ENCODE measurements at regions not wholly inside any gene's neighbourhood (a gene's known extent, or its start where the extent isn't known, plus 50 kb on each side); places are given as distances from the start of the nearest gene placed in this dataset.

- TF ChIP-seq CTCF (IDR thresholded peaks at IDR 0.05 in 2 of 3, conservative IDR thresholded peaks at IDR 0.05 in 1 of 3; ENCODE audit: control insufficient read depth in 2 of 3, extremely low read depth in 1 of 3, insufficient read depth in 1 of 3, low read depth in 3 of 3, low read length in 3 of 3) (no peak), JUNB (IDR thresholded peaks at IDR 0.05) (no peak), SUZ12 (IDR thresholded peaks at IDR 0.05; ENCODE audit: unreplicated experiment) (no peak), MXI1 (IDR thresholded peaks at IDR 0.05; ENCODE audit: low read depth, low read length) (no peak)
Measured at GRCh38 chr12:13769966-13770365, 211.4 kb downstream of the GRIN2B start.

Data from GM12878 (cell line).